Glomerular visceral epithelial cell (primary cell): ENCODE measurements at regions not wholly inside any gene's neighbourhood (a gene's known extent, or its start where the extent isn't known, plus 50 kb on each side); places are given as distances from the start of the nearest gene placed in this dataset.
"Not testable (repeated sequence)": the region's sequence is repeated elsewhere in the genome, so short reads cannot be mapped to it uniquely, and the experiment has no call there.

ENCODE experiments used
- DNase-seq: peaks from one replicate; pipeline ENCODE4 v3.0.0-alpha.2; 2016; ENCODE audit errors: extremely low spot score

GRCh38 chr1:221025956-221026355 is 146.7 kb downstream of the HLX start:
- DNase-seq, result peak; percentile 89

GRCh38 chr1:221029981-221030649 is 150.9 kb downstream of the HLX start:
- no peak for DNase-seq

GRCh38 chr1:221030990-221031389 is 151.7 kb downstream of the HLX start:
- no peak for DNase-seq

DNA sequence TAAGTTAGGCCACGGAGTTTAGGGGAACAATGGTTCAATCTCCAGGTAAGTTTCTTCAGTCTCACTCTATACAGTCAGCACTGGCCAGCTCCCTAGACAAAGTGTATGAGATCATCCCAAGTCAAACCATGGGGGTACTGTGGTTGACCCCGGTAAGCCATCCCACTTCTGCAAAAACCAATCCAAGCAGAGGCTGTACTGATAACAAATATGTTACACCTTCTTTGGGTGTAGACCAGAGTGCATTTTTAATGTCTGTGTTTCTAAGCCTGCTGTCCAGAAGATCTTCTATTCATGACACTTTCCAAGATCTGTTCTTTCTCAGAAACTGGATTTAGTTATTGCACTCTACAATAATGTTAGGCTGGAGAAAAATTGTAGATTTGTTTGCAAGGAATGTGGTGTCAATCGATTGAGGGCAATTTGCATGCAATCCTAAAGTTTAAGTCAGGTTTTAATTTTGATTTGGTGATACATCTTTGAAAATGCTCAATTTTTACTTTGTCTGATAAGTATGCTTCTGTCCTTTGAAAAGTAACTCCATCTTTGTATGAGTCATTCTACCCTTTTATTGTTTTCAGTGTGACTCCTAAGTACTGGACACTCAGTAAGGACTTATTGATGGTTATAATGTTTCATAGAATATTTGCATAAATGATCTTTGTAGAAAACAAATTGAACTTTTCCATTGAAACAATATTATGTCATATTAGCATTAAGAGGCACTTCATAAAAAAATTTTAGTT is 152.4 kb downstream of the HLX start:
- no peak for DNase-seq

- DNase-seq, result no peak
Measured at GRCh38 chr1:221032204-221032585, 153.0 kb downstream of the HLX start.

DNA sequence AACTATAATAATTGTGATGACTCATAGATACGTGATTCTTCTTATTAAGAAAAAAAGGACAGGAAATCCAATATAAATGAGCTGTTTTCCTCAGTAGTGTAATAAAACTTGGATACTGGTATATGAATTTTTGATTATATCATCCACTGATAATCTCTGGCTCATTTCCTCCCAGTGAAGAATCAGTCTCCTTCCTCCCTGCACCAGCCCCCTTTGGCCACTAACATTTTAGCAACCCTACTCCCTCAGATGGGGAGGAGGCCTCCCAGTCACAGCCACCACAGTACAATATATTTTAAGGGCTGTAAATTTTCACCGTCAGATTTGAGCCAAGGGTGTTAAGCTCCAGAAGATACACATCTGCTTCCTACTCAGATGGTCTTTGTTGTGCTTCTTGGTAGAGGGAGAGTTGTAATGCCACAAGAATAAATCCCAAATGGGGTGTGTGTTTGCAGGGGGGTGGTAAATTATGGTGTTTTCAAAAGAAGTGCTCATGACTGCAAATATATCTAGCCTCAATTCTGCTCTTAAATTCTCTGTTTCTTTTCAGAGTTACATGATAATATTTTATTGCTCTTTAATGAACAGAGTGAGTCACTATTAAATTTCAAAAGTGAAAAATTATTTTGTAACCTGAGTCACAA is 153.5 kb downstream of the HLX start:
- DNase-seq, result no peak

- DNase-seq, result peak; percentile 50
Measured at GRCh38 chr1:221035662-221036153, 156.5 kb downstream of the HLX start.

DNA sequence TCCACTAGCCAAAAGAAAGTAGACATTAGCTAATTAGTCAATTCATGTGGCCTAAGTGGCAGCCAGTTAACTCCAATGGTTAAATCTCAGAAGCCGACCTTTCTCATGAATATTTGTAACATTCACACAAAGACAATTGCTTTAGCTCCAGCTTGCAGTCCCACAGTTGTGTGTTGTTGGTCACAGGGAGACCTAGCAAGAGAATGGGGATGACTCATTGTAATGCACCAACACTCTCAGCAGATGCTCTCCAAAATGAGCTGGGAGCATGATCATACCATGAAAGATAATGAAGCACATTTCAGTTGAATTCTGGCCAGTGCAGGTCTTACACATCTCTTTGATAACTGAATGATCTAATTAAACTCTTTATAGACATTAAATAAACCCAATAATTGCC is 160.4 kb downstream of the HLX start:
- DNase-seq, result peak; percentile 38

DNA sequence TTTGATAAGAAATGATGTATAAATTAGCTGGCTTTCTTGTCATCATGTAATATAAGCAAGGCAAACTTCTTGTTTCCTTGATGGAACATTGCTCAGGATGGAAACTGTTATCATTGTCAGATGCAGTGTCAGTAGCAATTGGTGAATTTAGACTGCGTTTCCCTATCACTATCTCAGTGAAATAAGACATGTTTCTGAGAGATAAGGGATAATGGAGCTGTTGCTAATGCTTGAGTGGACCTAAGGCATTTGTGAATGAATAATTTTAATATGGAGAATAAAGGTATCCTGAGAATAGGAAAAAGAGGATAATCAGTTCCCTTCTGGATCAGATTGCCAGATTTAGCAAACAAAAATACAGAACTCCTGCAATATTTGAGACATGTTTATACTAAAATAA is 160.9 kb downstream of the HLX start:
- no peak for DNase-seq

DNA sequence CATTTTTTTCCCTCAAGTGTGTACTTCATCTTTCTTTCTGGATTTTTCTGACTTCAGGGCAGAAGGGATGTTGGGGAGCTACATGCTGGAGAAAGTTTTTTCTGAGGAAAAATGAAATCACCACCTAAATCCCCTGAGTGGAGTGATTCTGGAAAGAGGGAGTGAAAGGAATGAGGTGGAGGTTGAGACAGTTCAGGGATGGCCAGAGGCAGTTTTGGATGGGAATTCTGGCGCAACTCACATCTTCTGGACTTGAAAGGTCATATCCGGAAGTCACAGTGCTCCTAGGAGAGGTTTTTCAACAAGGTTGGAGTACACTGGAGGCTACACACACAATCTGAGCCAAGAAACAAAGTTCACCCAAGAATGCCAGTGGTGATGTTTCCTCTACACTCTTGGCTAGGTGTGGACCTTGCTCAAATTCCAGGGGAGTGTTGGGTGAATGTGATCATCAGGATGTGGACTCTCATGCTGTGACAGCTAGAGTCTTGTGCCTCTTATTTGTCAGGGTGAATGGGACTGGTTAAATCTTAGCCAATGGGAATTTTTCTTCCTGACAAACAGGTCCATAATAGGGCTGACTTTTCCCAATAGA is 161.5 kb downstream of the HLX start:
- no peak for DNase-seq

DNA sequence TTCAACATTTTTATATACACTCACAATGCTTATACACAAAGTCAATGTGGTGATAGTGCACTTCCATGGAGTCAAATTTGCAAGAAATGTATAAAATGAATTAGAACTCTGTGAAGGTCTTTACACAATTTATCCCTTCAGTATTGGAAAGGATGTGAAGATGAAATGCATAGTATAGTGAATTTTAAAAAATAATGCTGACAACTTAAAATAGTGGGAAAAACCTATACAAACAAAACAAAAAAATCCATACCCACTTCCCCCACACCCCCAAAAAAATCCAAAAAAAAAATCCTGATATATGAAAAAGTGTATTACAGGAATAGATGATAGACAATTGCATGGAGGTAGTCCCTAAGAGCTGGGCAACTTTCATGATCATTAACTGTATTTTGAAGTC is 165.3 kb downstream of the HLX start:
- no peak for DNase-seq

DNA sequence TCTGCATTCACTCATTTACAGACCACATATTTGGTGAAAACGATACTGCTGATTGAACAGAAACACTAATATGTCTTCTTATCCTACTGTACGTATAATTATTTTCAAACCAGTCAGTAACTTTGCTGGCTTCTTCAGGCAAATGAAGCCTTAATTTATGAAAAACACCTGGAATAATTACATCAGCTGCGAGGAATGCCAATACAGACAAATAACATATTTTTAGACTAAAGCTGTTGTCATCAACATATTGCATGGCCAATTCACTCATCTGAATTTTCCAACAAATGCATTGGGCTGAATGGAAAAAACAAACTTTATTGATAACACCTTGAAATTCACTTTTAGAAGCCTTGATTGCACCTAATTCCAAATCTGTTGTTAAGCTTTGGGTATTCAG is 165.9 kb downstream of the HLX start:
- DNase-seq, result no peak

- peak; percentile 27 for DNase-seq
Measured at GRCh38 chr1:221045842-221046831, 166.9 kb downstream of the HLX start.

- not testable (repeated sequence) for DNase-seq
Measured at GRCh38 chr1:221051391-221051790, 172.1 kb downstream of the HLX start.

GRCh38 chr1:221053889-221054288 is 174.6 kb downstream of the HLX start:
- no peak for DNase-seq

- no peak for DNase-seq
Measured at GRCh38 chr1:221059506-221059905, 180.3 kb downstream of the HLX start.

- DNase-seq, result no peak
Measured at GRCh38 chr1:221063651-221064050, 184.4 kb downstream of the HLX start.

DNA sequence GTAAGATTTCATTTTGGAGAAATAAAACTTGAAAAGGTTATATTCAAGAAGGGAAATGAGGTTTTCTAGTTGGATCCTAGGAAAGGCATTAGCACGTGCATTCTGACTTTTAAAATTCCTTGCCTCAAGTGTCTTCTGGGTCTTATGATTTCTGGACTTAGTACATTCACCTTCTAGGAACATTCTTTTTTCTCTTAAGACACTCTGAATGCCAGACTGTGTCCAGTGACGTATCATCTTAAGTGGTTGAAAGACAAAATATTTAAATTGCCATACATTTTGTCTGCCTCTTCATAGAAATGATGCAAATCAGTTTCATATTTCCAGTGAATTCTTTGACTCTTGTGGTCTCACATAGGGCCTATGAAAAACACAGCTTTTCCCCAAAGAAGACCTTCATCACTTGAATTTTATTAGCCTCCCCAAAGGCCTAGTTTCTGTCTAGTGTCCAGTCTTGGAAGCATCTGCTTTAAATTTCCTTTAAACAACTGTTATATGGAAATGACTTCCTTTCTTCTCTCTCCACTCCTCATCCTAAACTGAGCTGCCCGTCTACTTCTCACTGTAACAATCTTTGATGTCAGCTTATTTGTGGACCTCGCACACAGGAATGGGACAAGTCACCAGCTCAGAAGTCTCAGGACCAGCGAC is 187.2 kb downstream of the HLX start:
- no peak for DNase-seq

DNA sequence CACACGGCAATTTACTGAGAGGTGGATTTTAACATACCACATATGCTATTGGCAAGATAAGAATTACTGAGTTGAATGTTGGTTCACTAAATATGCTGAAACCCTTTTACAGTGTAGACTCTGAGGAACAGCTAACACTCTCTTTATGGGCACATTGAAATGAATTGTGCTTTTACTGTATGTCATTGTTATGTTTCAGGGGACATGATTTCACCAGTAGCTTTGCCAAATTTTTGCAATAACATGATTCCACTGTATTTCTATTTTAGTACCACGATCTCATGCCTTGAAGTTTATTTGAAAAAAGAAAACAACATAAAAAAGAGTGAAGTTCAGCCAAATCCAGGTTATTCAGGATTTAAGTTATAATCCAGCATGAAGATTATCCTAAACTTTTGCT is 188.5 kb downstream of the HLX start:
- no peak for DNase-seq

GRCh38 chr1:221069178-221069903 is 190.1 kb downstream of the HLX start:
- DNase-seq, result no peak
